Activated T-helper 1 cell treated with anti-CD3 and anti-CD28 coated beads, Interleukin-12 subunit alpha, Interleukin-12 subunit beta, Interleukin-2, Interleukin-4 antibody, amounts not matched to agents 30 ng/mL and 10 ng/mL and 1 ng/mL, durations not matched to agents 14 hours and 24 hours and 36 hours (primary cell): ENCODE measurements at regions not wholly inside any gene's neighbourhood (a gene's known extent, or its start where the extent isn't known, plus 50 kb on each side); places are given as distances from the start of the nearest gene placed in this dataset.
"Not testable (repeated sequence)": the region's sequence is repeated elsewhere in the genome, so short reads cannot be mapped to it uniquely, and the experiment has no call there.

Experiments
- DNase-seq: peaks from one replicate; pipeline ENCODE4 v3.0.0; 2021; ENCODE audit warnings: low spot score
- H3K27ac Mint-ChIP-seq: one replicate; pipeline ENCODE4 v1.8.0; 2021; ENCODE audit warnings: mild to moderate bottlenecking, mixed read lengths
- H3K27me3 Mint-ChIP-seq: one replicate; pipeline ENCODE4 v1.8.0; 2022; ENCODE audit warnings: mild to moderate bottlenecking, moderate library complexity, mixed read lengths; ENCODE audit not compliant: insufficient read depth
- H3K36me3 Mint-ChIP-seq: one replicate; pipeline ENCODE4 v1.8.0; 2021; ENCODE audit warnings: low read depth, mixed read lengths
- H3K4me1 Mint-ChIP-seq: one replicate; pipeline ENCODE4 v1.8.0; 2021; ENCODE audit warnings: low read depth, mixed read lengths
- H3K4me3 Mint-ChIP-seq: one replicate; pipeline ENCODE4 v1.8.0; 2021; ENCODE audit warnings: mild to moderate bottlenecking, moderate library complexity, mixed read lengths
- H3K9me3 Mint-ChIP-seq: one replicate; pipeline ENCODE4 v1.8.0; 2021; ENCODE audit warnings: mixed read lengths
- intact Hi-C: fragments of 100-400 bp; cut with micrococcal nuclease; formaldehyde crosslinking; loops from one replicate; pipeline ENCODE4 v1.15.1; 2024

- Mint-ChIP-seq H3K4me1 (no peaks in the 10 kb centered on the region), H3K9me3 (no peaks in the 10 kb centered on the region), H3K27me3 (no peaks in the 10 kb centered on the region), H3K27ac (no peak overlapping the region), H3K4me3 (no peak overlapping the region), H3K36me3 (no peaks in the 10 kb centered on the region)
- DNase-seq = no peak
- intact Hi-C loops = no loop called here
Measured at GRCh38 chr4:64774626-64775025, 365.4 kb upstream of the TECRL start.

GRCh38 chr4:64771149-64771548 lies 361.9 kb upstream of the TECRL start:
- H3K27me3 Mint-ChIP-seq = no peaks in the 10 kb centered on the region
- no peaks in the 10 kb centered on the region for H3K4me1 Mint-ChIP-seq

GRCh38 chr4:64767547-64767946 lies 358.3 kb upstream of the TECRL start:
- Mint-ChIP-seq H3K36me3 (no peaks in the 10 kb centered on the region), H3K27me3 (no peaks in the 10 kb centered on the region), H3K4me3 (no peak overlapping the region), H3K9me3 (no peaks in the 10 kb centered on the region), H3K4me1 (no peaks in the 10 kb centered on the region), H3K27ac (no peak overlapping the region)
- no peak for DNase-seq
- intact Hi-C loops = no loop called here

More at GRCh38 chr4:64771149-64771548, 361.9 kb upstream of the TECRL start:
- no peak overlapping the region for H3K4me3 Mint-ChIP-seq
- no peaks in the 10 kb centered on the region for H3K9me3 Mint-ChIP-seq
- no peak overlapping the region for H3K27ac Mint-ChIP-seq
- DNase-seq = no peak
- H3K36me3 Mint-ChIP-seq = no peaks in the 10 kb centered on the region
- intact Hi-C loops = no loop called here

- intact Hi-C loops = no loop called here
- no peaks in the 10 kb centered on the region for H3K36me3 Mint-ChIP-seq
- no peak for DNase-seq
- H3K4me3 Mint-ChIP-seq = no peak overlapping the region
- no peaks in the 10 kb centered on the region for H3K27me3 Mint-ChIP-seq
- H3K27ac Mint-ChIP-seq = no peak overlapping the region
- no peaks in the 10 kb centered on the region for H3K9me3 Mint-ChIP-seq
- H3K4me1 Mint-ChIP-seq = no peaks in the 10 kb centered on the region
Measured at GRCh38 chr4:64766565-64766964, 357.3 kb upstream of the TECRL start.

- H3K4me1 Mint-ChIP-seq = no peaks in the 10 kb centered on the region
Measured at GRCh38 chr4:64756016-64756415, 346.8 kb upstream of the TECRL start.

GRCh38 chr4:64747919-64748715 lies 338.9 kb upstream of the TECRL start:
- Mint-ChIP-seq H3K4me1 (no peaks in the 10 kb centered on the region), H3K27ac (no peak overlapping the region), H3K36me3 (no peaks in the 10 kb centered on the region), H3K9me3 (peaks cover 9% of the 10 kb centered on the region), H3K27me3 (no peaks in the 10 kb centered on the region), H3K4me3 (no peak overlapping the region)
- no peak for DNase-seq
- intact Hi-C loops = no loop called here

More at GRCh38 chr4:64756016-64756415, 346.8 kb upstream of the TECRL start:
- H3K27me3 Mint-ChIP-seq = no peaks in the 10 kb centered on the region
- DNase-seq = no peak
- intact Hi-C loops = no loop called here
- H3K9me3 Mint-ChIP-seq = peaks cover 12% of the 10 kb centered on the region
- no peak overlapping the region for H3K4me3 Mint-ChIP-seq
- H3K36me3 Mint-ChIP-seq = no peaks in the 10 kb centered on the region
- no peak overlapping the region for H3K27ac Mint-ChIP-seq

GRCh38 chr4:64738240-64738639 lies 329.0 kb upstream of the TECRL start:
- no peak for DNase-seq
- no peak overlapping the region for H3K27ac Mint-ChIP-seq
- H3K27me3 Mint-ChIP-seq = no peaks in the 10 kb centered on the region
- intact Hi-C loops = no loop called here
- H3K4me3 Mint-ChIP-seq = no peak overlapping the region
- H3K9me3 Mint-ChIP-seq = peaks cover 6% of the 10 kb centered on the region
- H3K36me3 Mint-ChIP-seq = no peaks in the 10 kb centered on the region
- no peaks in the 10 kb centered on the region for H3K4me1 Mint-ChIP-seq

- H3K4me1 Mint-ChIP-seq, intact Hi-C loops, H3K27me3 Mint-ChIP-seq, DNase-seq, H3K36me3 Mint-ChIP-seq, H3K27ac Mint-ChIP-seq, H3K4me3 Mint-ChIP-seq, H3K9me3 Mint-ChIP-seq: not testable (repeated sequence)
Measured at GRCh38 chr4:64737854-64738138, 328.5 kb upstream of the TECRL start.

GRCh38 chr4:64737026-64737853 lies 328.0 kb upstream of the TECRL start:
- H3K4me3 Mint-ChIP-seq = no peak overlapping the region
- peaks cover 4% of the 10 kb centered on the region for H3K9me3 Mint-ChIP-seq
- no peak overlapping the region for H3K27ac Mint-ChIP-seq
- no peaks in the 10 kb centered on the region for H3K27me3 Mint-ChIP-seq
- H3K4me1 Mint-ChIP-seq = no peaks in the 10 kb centered on the region
- H3K36me3 Mint-ChIP-seq = no peaks in the 10 kb centered on the region
- no peak for DNase-seq
- intact Hi-C loops = no loop called here

GRCh38 chr4:64729561-64729960 lies 320.3 kb upstream of the TECRL start:
- intact Hi-C loops = no loop called here
- no peak overlapping the region for H3K4me3 Mint-ChIP-seq
- no peak for DNase-seq
- H3K9me3 Mint-ChIP-seq = peaks cover 4% of the 10 kb centered on the region
- H3K27ac Mint-ChIP-seq = no peak overlapping the region
- no peaks in the 10 kb centered on the region for H3K27me3 Mint-ChIP-seq
- H3K4me1 Mint-ChIP-seq = no peaks in the 10 kb centered on the region
- H3K36me3 Mint-ChIP-seq = no peaks in the 10 kb centered on the region

GRCh38 chr4:64727960-64728359 lies 318.7 kb upstream of the TECRL start:
- no peak for DNase-seq
- Mint-ChIP-seq H3K36me3 (no peaks in the 10 kb centered on the region), H3K9me3 (peaks cover 4% of the 10 kb centered on the region), H3K27me3 (no peaks in the 10 kb centered on the region), H3K4me3 (no peak overlapping the region), H3K4me1 (no peaks in the 10 kb centered on the region), H3K27ac (no peak overlapping the region)
- intact Hi-C loops = no loop called here

- H3K4me1 Mint-ChIP-seq, H3K27me3 Mint-ChIP-seq, H3K27ac Mint-ChIP-seq, H3K4me3 Mint-ChIP-seq, intact Hi-C loops, H3K9me3 Mint-ChIP-seq, H3K36me3 Mint-ChIP-seq, DNase-seq: not testable (repeated sequence)
Measured at GRCh38 chr4:64727391-64727790, 318.1 kb upstream of the TECRL start.

GRCh38 chr4:64724689-64725088 lies 315.4 kb upstream of the TECRL start:
- no peak overlapping the region for H3K4me3 Mint-ChIP-seq
- no peaks in the 10 kb centered on the region for H3K9me3 Mint-ChIP-seq
- no peak for DNase-seq
- H3K27me3 Mint-ChIP-seq = no peaks in the 10 kb centered on the region
- no peak overlapping the region for H3K27ac Mint-ChIP-seq
- H3K36me3 Mint-ChIP-seq = no peaks in the 10 kb centered on the region
- intact Hi-C loops = no loop called here
- no peaks in the 10 kb centered on the region for H3K4me1 Mint-ChIP-seq
